HepG2 (cell line): ENCODE measurements at regions not wholly inside any gene's neighbourhood (a gene's known extent, or its start where the extent isn't known, plus 50 kb on each side); places are given as distances from the start of the nearest gene placed in this dataset.

Experiments used
- CCAR2 ChIP-seq: fragments of 200-400 bp; formaldehyde crosslinking; optimal IDR thresholded peaks from 2 replicates; pipeline ENCODE3; 2018; ENCODE audit warnings: low read depth, mild to moderate bottlenecking, low read length, moderate library complexity
- CTCF ChIP-seq: sonication (generic); formaldehyde crosslinking; IDR thresholded peaks from 2 replicates; pipeline ENCODE4 v1.5.0; 2020; ENCODE audit warnings: mild to moderate bottlenecking, missing genetic modification reagents, moderate library complexity
- GABPA ChIP-seq, 2 experiments: IDR thresholded peaks; 2 replicates each; pipeline ENCODE4 v1.6.1; 2011 to 2016; ENCODE audit warnings: low read depth in 2 of 2, low read length in 1 of 2, missing biosample characterization in 1 of 2, missing genetic modification characterization in 1 of 2
- MAFG ChIP-seq: sonication (generic); formaldehyde crosslinking; IDR thresholded peaks from 2 replicates; pipeline ENCODE4 v1.5.1; 2020; ENCODE audit warnings: mild to moderate bottlenecking, missing genetic modification reagents
- PLRG1 ChIP-seq: fragments of 450-650 bp; conservative IDR thresholded peaks from 2 replicates; pipeline ENCODE4 v1.6.1; 2016
- POLR2A ChIP-seq, 2 experiments: IDR thresholded peaks; 2 replicates each; pipeline ENCODE4 v1.6.1; 2011; ENCODE audit warnings: low read depth in 2 of 2, low read length in 2 of 2, mild to moderate bottlenecking in 1 of 2, moderate library complexity in 1 of 2; ENCODE audit not compliant: insufficient read depth in 1 of 2
- ZFP1 ChIP-seq: IDR thresholded peaks from 2 replicates; pipeline ENCODE4 v1.6.1; 2016
- ZNF280B ChIP-seq: sonication (generic); formaldehyde crosslinking; IDR thresholded peaks from 2 replicates; pipeline ENCODE4 v1.5.0; 2020; ENCODE audit warnings: missing genetic modification reagents, mild to moderate bottlenecking, borderline replicate concordance
- ZNF747 ChIP-seq: sonication (generic); formaldehyde crosslinking; IDR thresholded peaks from 2 replicates; pipeline ENCODE4 v1.8.1; 2023; ENCODE audit warnings: missing genetic modification reagents, mild to moderate bottlenecking, borderline replicate concordance
- ZSCAN30 ChIP-seq: sonication (generic); formaldehyde crosslinking; IDR thresholded peaks from 2 replicates; pipeline ENCODE4 v1.5.0; 2020; ENCODE audit warnings: mild to moderate bottlenecking, missing genetic modification reagents

GRCh38 chr3:159007331-159007730, 205.5 kb downstream of the MFSD1 start:
- no peak for TF ChIP-seq ZNF280B (CRISPR knock-in tag)
- TF ChIP-seq ZFP1, result no peak
- no peak for TF ChIP-seq CTCF
- TF ChIP-seq PLRG1, result no peak
- TF ChIP-seq ZNF747, result no peak
- no peak for TF ChIP-seq POLR2A (IDR thresholded peaks at IDR 0.05; ENCODE audit: insufficient read depth in 1 of 2, low read depth in 2 of 2, low read length in 2 of 2)
- no peak for TF ChIP-seq MAFG (CRISPR knock-in tag)
- TF ChIP-seq GABPA (IDR thresholded peaks at IDR 0.05; ENCODE audit: low read depth, low read length), result no peak
- TF ChIP-seq GABPA (CRISPR knock-in tag; IDR thresholded peaks at IDR 0.05; ENCODE audit: low read depth), result no peak
- TF ChIP-seq ZSCAN30 (CRISPR knock-in tag), result no peak
- no peak for TF ChIP-seq CCAR2
